Mesendoderm (in vitro differentiated cells): ENCODE measurements at regions not wholly inside any gene's neighbourhood (a gene's known extent, or its start where the extent isn't known, plus 50 kb on each side); places are given as distances from the start of the nearest gene placed in this dataset.

Experiments
- DNase-seq: peaks from one replicate; pipeline ENCODE4 v3.0.0; 2013
- H2AK5ac ChIP-seq: 2 replicates; pipeline ENCODE4 v1.6.1; 2013; ENCODE audit warnings: low read length, inconsistent platforms
- H2BK120ac ChIP-seq: 2 replicates; pipeline ENCODE4 v1.6.1; 2013; ENCODE audit warnings: low read depth, mild to moderate bottlenecking, low read length, moderate library complexity, mixed read lengths
- H2BK15ac ChIP-seq: replicated peaks from 2 replicates; pipeline ENCODE4 v1.6.1; 2013; ENCODE audit warnings: low read depth, mild to moderate bottlenecking, moderate library complexity
- H2BK5ac ChIP-seq: 2 replicates; pipeline ENCODE4 v1.6.1; 2013; ENCODE audit warnings: low read length, inconsistent platforms
- H3K18ac ChIP-seq: 2 replicates; pipeline ENCODE4 v1.6.1; 2013; ENCODE audit warnings: mild to moderate bottlenecking, low read length, mixed read lengths
- H3K23ac ChIP-seq: one replicate; pipeline ENCODE4 v1.6.1; 2013; ENCODE audit warnings: low read length
- H3K27ac ChIP-seq: 2 replicates; pipeline ENCODE4 v1.5.1; 2013; ENCODE audit warnings: low read depth, mild to moderate bottlenecking, inconsistent platforms, low read length, moderate library complexity
- H3K27me3 ChIP-seq: 2 replicates; pipeline ENCODE4 v1.6.1; 2013; ENCODE audit warnings: low read length, control low read depth, mild to moderate bottlenecking, inconsistent platforms; ENCODE audit not compliant: insufficient read depth, poor library complexity
- H3K36me3 ChIP-seq: 2 replicates; pipeline ENCODE4 v1.6.1; 2013; ENCODE audit warnings: low read length, inconsistent platforms; ENCODE audit not compliant: control insufficient read depth, insufficient read depth
- H3K4ac ChIP-seq: one replicate; pipeline ENCODE4 v1.6.1; 2013; ENCODE audit warnings: low read depth, mild to moderate bottlenecking, low read length, moderate library complexity
- H3K4me1 ChIP-seq: 2 replicates; pipeline ENCODE4 v1.6.1; 2013; ENCODE audit warnings: low read depth, low read length, inconsistent platforms; ENCODE audit not compliant: control insufficient read depth
- H3K4me2 ChIP-seq: 2 replicates; pipeline ENCODE4 v1.6.1; 2013; ENCODE audit warnings: low read length
- H3K4me3 ChIP-seq: 2 replicates; pipeline ENCODE4 v1.5.1; 2013; ENCODE audit warnings: mild to moderate bottlenecking, low read length
- H3K56ac ChIP-seq: one replicate; pipeline ENCODE4 v1.6.1; 2013; ENCODE audit warnings: low read length
- H3K79me1 ChIP-seq: 2 replicates; pipeline ENCODE4 v1.6.1; 2013; ENCODE audit warnings: low read length, inconsistent platforms
- H3K79me2 ChIP-seq: 2 replicates; pipeline ENCODE4 v1.6.1; 2013; ENCODE audit warnings: mild to moderate bottlenecking, low read length; ENCODE audit not compliant: control insufficient read depth, insufficient read depth
- H3K9ac ChIP-seq: 2 replicates; pipeline ENCODE4 v1.6.1; 2013; ENCODE audit warnings: low read length, inconsistent platforms
- H4K5ac ChIP-seq: one replicate; pipeline ENCODE4 v1.6.1; 2013; ENCODE audit warnings: low read length
- H4K8ac ChIP-seq: one replicate; pipeline ENCODE4 v1.6.1; 2013; ENCODE audit warnings: low read depth, mild to moderate bottlenecking, control low read depth, low read length, moderate library complexity
- WGBS: extraction: QIAGEN DNeasy Blood & Tissue Kit; methylation state at CpG from one replicate; pipeline ENCODE4 v1.1.7; 2013; ENCODE audit warnings: low lambda C conversion rate, missing lambda C conversion rate; ENCODE audit not compliant: insufficient coverage; ENCODE audit errors: extremely low coverage; 5-methylcytosine and 5-hydroxymethylcytosine counted together

GRCh38 chr12:126685636-126686035, 1581.3 kb upstream of the TMEM132C start:
- Histone ChIP-seq H3K36me3 (no peaks in the 10 kb centered on the region), H3K79me1 (no peaks in the 10 kb centered on the region), H3K4ac (no peak overlapping the region), H3K9ac (no peak overlapping the region), H3K79me2 (no peaks in the 10 kb centered on the region), H3K18ac (no peak overlapping the region), H4K5ac (no peak overlapping the region), H3K27ac (no peak overlapping the region), H3K4me1 (no peaks in the 10 kb centered on the region), H2BK15ac (no peak overlapping the region), H3K4me2 (no peak overlapping the region), H3K4me3 (no peak overlapping the region), H2BK120ac (no peak overlapping the region), H2BK5ac (no peak overlapping the region), H3K56ac (no peak overlapping the region), H3K23ac (no peak overlapping the region), H2AK5ac (no peak overlapping the region), H4K8ac (no peak overlapping the region), H3K27me3 (no peaks in the 10 kb centered on the region)
- no CpG with 5 or more reads among the region's 1 CpG for WGBS
- DNase-seq, result no peak

- no peak overlapping the region for H2BK15ac ChIP-seq
- H2BK120ac ChIP-seq, result no peak overlapping the region
- H4K5ac ChIP-seq, result no peak overlapping the region
- H3K79me2 ChIP-seq, result no peaks in the 10 kb centered on the region
- H3K23ac ChIP-seq, result no peak overlapping the region
- no peak overlapping the region for H2BK5ac ChIP-seq
- no CpG with 5 or more reads among the region's 4 CpGs for WGBS
- no peak overlapping the region for H3K4me3 ChIP-seq
- H3K18ac ChIP-seq, result no peak overlapping the region
- no peak overlapping the region for H3K4ac ChIP-seq
- no peak overlapping the region for H3K9ac ChIP-seq
- no peak overlapping the region for H3K27ac ChIP-seq
- H3K4me2 ChIP-seq, result no peak overlapping the region
- no peak overlapping the region for H2AK5ac ChIP-seq
- no peak overlapping the region for H4K8ac ChIP-seq
- no peaks in the 10 kb centered on the region for H3K27me3 ChIP-seq
- DNase-seq, result no peak
- H3K79me1 ChIP-seq, result no peaks in the 10 kb centered on the region
- no peaks in the 10 kb centered on the region for H3K4me1 ChIP-seq
- H3K56ac ChIP-seq, result no peak overlapping the region
- H3K36me3 ChIP-seq, result no peaks in the 10 kb centered on the region
Measured at GRCh38 chr12:126688556-126688955, 1578.4 kb upstream of the TMEM132C start.

- Histone ChIP-seq H3K4me1 (no peaks in the 10 kb centered on the region), H3K4me3 (no peak overlapping the region), H3K18ac (no peak overlapping the region), H3K4me2 (no peak overlapping the region), H2BK5ac (no peak overlapping the region), H3K79me2 (no peaks in the 10 kb centered on the region), H4K5ac (no peak overlapping the region), H2BK15ac (no peak overlapping the region), H3K56ac (no peak overlapping the region), H3K27ac (no peak overlapping the region), H4K8ac (no peak overlapping the region), H3K9ac (no peak overlapping the region), H3K79me1 (no peaks in the 10 kb centered on the region), H3K4ac (no peak overlapping the region), H3K36me3 (no peaks in the 10 kb centered on the region), H2AK5ac (no peak overlapping the region), H3K23ac (no peak overlapping the region), H2BK120ac (no peak overlapping the region), H3K27me3 (no peaks in the 10 kb centered on the region)
- no peak for DNase-seq
- WGBS, result no CpG with 5 or more reads among the region's 3 CpGs
Measured at GRCh38 chr12:126700096-126700495, 1566.9 kb upstream of the TMEM132C start.

GRCh38 chr12:126704609-126705008, 1562.4 kb upstream of the TMEM132C start:
- H3K4ac ChIP-seq, result no peak overlapping the region
- H3K27me3 ChIP-seq, result no peaks in the 10 kb centered on the region
- no peak overlapping the region for H4K8ac ChIP-seq
- H3K4me1 ChIP-seq, result no peaks in the 10 kb centered on the region
- no peaks in the 10 kb centered on the region for H3K79me2 ChIP-seq
- no peaks in the 10 kb centered on the region for H3K36me3 ChIP-seq
- no peak overlapping the region for H3K27ac ChIP-seq
- WGBS, result no CpG with 5 or more reads among the region's 4 CpGs
- H3K23ac ChIP-seq, result no peak overlapping the region
- no peak overlapping the region for H2BK15ac ChIP-seq
- H3K4me2 ChIP-seq, result no peak overlapping the region
- H2AK5ac ChIP-seq, result no peak overlapping the region
- no peak overlapping the region for H3K4me3 ChIP-seq
- H4K5ac ChIP-seq, result no peak overlapping the region
- H3K79me1 ChIP-seq, result no peaks in the 10 kb centered on the region
- no peak overlapping the region for H3K56ac ChIP-seq
- no peak overlapping the region for H2BK120ac ChIP-seq
- H3K9ac ChIP-seq, result no peak overlapping the region
- peak; percentile 29 for DNase-seq
- H3K18ac ChIP-seq, result no peak overlapping the region
- no peak overlapping the region for H2BK5ac ChIP-seq

GRCh38 chr12:126706300-126706699, 1560.7 kb upstream of the TMEM132C start:
- Histone ChIP-seq H3K9ac (no peak overlapping the region), H3K23ac (no peak overlapping the region), H3K4ac (no peak overlapping the region), H2BK5ac (no peak overlapping the region), H3K4me2 (no peak overlapping the region), H2AK5ac (no peak overlapping the region), H3K79me1 (no peaks in the 10 kb centered on the region), H3K4me1 (no peaks in the 10 kb centered on the region), H3K56ac (no peak overlapping the region), H4K5ac (no peak overlapping the region), H3K4me3 (no peak overlapping the region), H4K8ac (no peak overlapping the region), H2BK120ac (no peak overlapping the region), H3K18ac (no peak overlapping the region), H3K27ac (no peak overlapping the region), H3K27me3 (no peaks in the 10 kb centered on the region), H3K79me2 (no peaks in the 10 kb centered on the region), H3K36me3 (no peaks in the 10 kb centered on the region), H2BK15ac (no peak overlapping the region)
- no CpG with 5 or more reads among the region's 4 CpGs for WGBS
- DNase-seq, result peak; percentile 72

- H2BK5ac ChIP-seq, result no peak overlapping the region
- no peaks in the 10 kb centered on the region for H3K79me2 ChIP-seq
- no peaks in the 10 kb centered on the region for H3K27me3 ChIP-seq
- H3K79me1 ChIP-seq, result no peaks in the 10 kb centered on the region
- no peak overlapping the region for H3K9ac ChIP-seq
- H3K4me2 ChIP-seq, result no peak overlapping the region
- H3K4me1 ChIP-seq, result no peaks in the 10 kb centered on the region
- H4K5ac ChIP-seq, result no peak overlapping the region
- H3K4ac ChIP-seq, result no peak overlapping the region
- H3K27ac ChIP-seq, result no peak overlapping the region
- no peak overlapping the region for H2BK15ac ChIP-seq
- no peak overlapping the region for H3K56ac ChIP-seq
- no peaks in the 10 kb centered on the region for H3K36me3 ChIP-seq
- H3K23ac ChIP-seq, result no peak overlapping the region
- no peak overlapping the region for H2AK5ac ChIP-seq
- H2BK120ac ChIP-seq, result no peak overlapping the region
- H4K8ac ChIP-seq, result no peak overlapping the region
- no peak overlapping the region for H3K4me3 ChIP-seq
- DNase-seq, result no peak
- H3K18ac ChIP-seq, result no peak overlapping the region
- no CpG with 5 or more reads among the region's 3 CpGs for WGBS
Measured at GRCh38 chr12:126708492-126708896, 1558.5 kb upstream of the TMEM132C start.
